ENCODE measurements at regions not wholly inside any gene's neighbourhood (a gene's known extent, or its start where the extent isn't known, plus 50 kb on each side); places are given as distances from the start of the nearest gene placed in this dataset.

GRCh38 chr14:29126865-29127264 is 360.3 kb downstream of the FOXG1 start:
- no peak for DNase-seq

GRCh38 chr14:29140016-29140415 is 373.4 kb downstream of the FOXG1 start:
- DNase-seq: no peak

DNA sequence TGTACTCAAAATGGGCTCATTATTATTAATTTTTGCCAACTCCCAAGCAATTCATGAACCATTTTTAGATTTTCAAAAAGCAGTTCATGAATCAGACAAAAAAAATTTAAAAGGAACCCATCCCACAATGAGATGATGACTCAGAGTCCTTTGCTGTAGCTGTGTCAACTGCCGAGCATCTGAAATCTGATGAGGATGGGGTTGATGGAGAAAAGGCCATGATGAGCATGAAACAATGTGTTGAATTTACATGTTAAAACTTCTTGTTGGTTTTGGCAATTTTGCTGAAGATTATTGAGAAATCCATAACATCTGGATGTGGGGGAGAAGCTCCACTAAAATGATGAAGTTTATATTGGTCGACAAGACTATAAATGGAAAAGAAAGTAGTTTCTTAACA is 378.0 kb downstream of the FOXG1 start:
- no peak for DNase-seq

DNA sequence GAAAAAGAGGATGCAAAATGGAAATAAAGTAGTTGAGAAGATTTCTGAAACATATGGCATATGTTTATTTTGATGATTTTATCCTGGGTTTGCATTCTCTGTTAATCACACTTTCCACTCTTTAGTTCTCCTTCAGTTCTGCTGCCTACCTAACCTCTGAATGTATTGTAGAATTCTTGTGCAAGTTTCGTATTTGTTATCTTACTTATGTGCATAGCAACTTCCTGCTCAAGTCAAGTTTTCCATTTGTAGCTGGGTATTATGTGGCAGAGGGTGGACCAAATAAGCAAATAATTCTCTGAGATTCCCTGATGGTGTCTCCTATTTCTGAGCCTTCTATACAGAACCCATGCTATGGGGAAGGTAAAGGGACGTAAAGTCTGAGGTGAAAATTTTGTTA is 381.6 kb downstream of the FOXG1 start:
- no peak for DNase-seq

DNA sequence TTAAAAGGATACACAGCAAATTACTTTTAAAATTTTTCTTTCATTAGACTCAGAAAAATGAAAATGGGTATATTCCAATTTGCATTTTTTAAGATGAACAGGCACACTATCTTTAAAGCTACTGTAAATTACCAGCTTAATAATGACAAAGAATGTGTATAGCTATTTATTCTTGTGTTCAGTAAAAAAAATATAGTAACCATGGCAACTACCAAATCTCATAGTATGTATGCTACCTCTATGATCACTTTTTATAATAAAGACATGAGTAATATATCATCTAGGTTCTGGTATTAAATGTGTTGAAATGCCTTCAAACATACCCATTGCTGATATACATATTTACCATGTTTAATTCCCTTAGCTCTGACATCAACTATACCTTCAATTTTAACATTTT is 383.2 kb downstream of the FOXG1 start:
- DNase-seq: no peak

GRCh38 chr14:29150659-29151058 is 384.1 kb downstream of the FOXG1 start:
- DNase-seq: no peak

GRCh38 chr14:29156096-29156495 is 389.5 kb downstream of the FOXG1 start:
- DNase-seq: no peak

DNA sequence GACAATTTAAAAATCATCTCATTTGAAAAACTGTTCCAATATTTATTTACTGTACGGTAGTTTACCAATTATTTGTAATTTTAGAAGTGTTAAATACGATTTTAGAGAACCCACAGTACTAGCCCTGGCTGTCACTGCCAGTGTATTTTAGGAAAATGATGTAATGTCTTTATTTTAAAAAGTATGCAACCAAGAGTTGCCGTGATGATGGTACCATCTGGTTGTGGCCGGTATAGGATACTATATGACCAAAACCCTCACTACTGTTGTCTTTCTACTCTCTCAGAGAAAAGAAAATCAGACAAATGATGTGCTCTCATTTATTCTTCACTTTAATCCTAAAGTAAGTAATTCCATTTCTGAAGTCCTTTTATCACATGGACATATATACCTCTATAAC is 395.0 kb downstream of the FOXG1 start:
- no peak for DNase-seq

DNA sequence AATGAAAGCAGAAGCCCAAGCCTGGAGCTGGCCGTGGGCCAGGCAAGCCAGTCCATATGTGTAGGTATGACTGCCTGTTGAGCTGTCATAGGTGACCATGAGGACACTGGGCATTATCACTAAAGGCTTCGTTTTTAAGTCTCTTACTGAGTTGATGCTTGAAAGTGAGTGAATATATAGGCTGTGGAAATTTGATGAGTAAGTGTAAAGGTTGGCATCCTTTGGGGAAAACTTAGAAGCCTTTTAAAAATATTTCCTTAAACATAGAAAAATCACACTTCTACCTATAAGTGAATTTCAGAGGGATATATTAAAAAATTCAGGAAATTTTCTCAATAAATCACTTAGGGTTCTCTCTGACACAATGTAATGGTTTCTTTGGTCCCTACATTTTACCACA is 396.5 kb downstream of the FOXG1 start:
- DNase-seq: no peak

GRCh38 chr14:29165431-29165830 is 398.8 kb downstream of the FOXG1 start:
- no peak for DNase-seq

DNA sequence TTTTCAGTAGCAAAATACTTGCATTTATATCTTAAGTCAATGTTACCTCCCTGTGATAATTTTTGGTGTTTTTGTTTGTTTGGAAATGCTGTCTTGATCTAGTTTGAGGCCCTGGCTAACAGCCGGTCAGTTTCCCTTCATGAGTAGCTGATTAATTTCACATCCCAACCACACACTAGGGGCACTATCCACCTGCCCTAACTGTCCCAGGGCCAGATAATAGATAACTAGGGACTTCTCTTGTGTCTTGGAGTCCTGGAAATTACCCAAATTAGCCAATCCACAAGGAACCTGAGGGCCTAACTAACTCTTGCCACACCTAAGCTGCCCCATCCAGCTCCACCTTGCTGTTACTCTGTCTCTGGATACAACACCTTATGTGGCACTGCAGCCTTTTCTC is 399.9 kb downstream of the FOXG1 start:
- no peak for DNase-seq

GRCh38 chr14:29168149-29168548 is 401.6 kb downstream of the FOXG1 start:
- DNase-seq: no peak

DNA sequence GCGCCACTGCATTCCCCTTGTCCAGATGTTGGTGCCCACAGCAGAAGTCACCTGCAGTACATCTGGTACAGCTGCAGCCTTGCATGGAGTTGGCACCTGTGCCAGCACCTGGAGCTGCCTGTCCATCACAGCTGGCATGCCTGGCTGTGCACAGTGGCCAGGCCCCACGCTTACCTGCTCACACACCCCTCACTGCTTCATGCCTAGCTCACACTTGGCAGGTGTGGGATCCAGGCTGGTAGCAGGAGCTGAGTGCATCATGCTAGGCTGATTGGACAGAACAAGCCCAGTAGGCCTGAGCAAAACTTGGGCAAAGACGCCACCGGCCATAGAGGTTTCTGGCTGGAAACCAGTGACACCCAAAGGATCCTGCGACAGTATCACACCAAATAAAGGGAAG is 402.8 kb downstream of the FOXG1 start:
- no peak for DNase-seq

GRCh38 chr14:29175706-29176105 is 409.1 kb downstream of the FOXG1 start:
- DNase-seq: no peak

DNA sequence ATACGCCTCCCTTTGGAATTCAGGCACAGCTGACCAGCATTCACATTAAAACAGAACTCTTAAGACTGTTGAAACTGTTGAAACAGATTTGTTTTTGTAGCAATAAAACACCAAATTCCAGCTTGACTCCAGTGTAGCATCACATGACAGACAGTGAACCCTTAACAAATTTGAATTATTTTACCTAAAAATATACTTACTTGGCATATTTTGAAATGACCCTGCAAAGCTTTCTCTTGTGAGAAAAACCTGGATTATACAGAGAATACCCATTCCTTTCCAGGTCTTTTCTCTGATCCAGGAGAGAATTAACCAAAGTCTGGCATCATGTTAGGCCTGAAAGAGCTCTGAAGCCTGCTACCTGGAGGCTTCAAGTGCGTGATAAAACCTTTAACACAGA is 410.3 kb downstream of the FOXG1 start:
- no peak for DNase-seq

GRCh38 chr14:29178971-29179370 is 412.4 kb downstream of the FOXG1 start:
- DNase-seq: no peak

GRCh38 chr14:29191092-29191491 is 424.5 kb downstream of the FOXG1 start:
- DNase-seq: no peak

DNA sequence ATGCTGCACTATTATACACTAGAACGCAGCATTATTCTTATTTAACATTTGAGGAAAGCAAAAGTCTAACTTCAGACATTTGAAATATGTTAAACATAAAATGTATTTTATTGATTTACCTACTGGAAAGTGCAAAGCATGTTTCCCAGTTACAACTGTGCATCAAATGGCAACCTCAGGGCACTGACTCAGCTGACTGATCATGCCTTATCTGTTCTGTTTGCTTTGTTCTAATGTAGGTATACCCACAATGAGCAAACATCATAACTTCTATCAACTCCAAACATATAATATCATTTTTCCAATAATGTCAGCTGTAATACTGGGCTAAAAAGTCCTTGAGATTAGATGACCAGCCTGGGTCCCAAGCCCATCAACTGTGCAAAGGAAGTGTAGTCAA is 431.0 kb downstream of the FOXG1 start:
- no peak for DNase-seq

- no peak for DNase-seq
Measured at GRCh38 chr14:29205658-29206057, 439.1 kb downstream of the FOXG1 start.

DNA sequence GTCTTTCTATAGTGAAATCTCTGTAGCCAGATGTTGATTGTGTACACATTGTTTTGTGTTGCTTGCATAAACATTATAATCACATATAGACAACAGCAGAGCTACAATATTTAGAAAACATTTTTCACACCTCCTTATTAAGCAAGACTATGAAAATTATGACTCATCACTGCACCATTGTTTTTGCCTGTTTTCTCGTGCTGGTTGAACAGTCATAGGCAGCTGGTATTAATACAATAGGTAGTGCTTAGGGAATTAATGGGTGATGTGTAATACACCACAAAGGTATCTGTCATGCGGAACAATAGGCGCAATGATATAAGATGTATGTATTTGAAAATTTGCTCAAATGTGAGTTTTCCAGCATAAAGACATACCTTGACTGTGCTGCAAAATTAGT is 449.3 kb downstream of the FOXG1 start:
- DNase-seq: peak; percentile 65

DNA sequence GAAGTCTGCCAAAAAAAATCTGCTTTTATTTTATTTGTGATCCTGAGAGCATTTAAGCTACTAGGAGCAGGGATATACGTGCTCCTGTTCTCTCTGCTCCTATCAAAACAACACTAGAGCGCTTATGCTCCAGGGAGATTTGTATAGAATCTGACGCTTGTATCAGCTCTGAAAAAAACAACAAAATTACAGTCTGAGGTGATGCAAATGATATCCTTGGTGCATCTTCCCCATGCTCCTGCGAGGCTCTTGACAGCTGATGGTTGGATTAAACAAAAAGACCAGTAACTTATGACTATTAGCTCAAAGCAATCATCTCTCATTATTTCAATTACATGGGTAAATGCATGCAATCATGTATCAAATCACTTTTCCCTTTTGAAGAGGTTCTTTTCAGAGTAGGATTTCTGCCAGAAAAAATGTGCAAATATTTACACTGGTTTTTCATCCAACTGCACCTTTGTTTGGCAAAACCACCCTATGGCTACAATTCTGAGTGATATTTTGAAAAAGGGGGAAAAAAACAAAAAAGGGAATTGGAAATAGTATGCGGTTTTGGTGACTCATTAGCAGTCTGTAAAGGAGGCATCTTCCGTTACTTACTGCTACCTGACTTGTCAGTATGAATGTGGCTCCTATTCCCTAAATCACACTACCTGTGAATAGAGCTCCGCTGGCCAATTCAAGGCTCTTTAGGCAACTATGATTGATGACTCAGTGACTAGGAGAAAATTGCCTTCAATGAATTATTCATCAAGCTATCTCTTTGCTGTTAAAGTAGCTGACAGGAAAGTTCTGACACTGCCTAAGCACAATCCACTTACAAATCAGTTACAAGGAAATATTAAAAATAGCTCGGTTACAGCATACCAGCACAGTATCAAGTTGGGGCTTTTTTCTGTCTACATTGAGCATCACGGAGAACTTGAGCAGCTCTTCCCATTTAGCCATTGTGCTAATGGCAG is 450.0 kb downstream of the FOXG1 start:
- peak; percentile 6 for DNase-seq

DNA sequence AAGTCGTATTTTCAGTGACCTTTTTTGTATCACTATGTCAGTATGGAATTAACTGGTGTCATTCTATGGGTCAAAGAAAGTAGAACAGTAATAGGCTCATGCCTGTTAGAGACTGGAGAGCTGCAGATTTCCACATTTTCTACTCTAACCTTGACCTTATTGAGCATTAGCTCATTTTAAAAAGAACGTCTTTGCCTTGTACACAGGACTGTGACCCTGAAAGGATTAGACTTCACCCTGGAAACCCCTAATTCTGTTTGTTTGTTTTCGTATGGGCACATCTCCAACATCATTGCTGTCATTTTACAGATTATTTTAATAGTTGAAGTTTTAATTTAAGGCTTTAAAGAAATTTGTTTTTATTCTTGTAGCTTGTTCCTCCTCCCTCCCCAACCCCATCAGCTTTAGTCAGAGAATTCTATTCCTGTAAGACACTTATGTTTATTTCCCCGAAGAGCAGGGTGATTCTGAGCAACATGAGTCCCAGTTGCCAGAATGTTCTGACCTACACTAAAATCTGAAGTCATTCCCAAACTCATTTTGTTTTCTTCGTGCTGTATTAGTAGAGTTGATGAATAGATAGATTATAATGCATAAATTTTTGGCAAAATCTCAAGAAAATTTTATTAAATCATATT is 451.3 kb downstream of the FOXG1 start:
- DNase-seq: no peak

DNA sequence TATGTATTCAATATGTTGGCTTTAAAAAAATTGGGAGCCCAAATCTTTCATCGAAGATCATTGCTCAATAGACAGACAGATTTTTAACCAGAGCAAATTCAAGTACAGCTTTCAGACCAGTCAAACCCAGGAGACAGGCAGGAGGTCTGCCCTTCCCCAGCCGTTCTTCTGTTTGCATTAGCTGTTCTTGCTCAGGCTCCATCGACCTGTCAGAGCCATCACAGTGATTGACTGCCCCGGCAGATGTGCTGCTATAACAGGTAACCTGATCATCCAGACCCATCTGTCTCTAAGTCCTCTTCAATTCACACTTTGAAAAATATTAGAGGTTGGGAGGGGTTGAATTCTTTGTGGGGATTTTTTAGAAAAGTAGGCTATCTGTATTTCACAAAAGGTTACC is 453.5 kb downstream of the FOXG1 start:
- no peak for DNase-seq

GRCh38 chr14:29220566-29220965 is 454.0 kb downstream of the FOXG1 start:
- no peak for DNase-seq

DNA sequence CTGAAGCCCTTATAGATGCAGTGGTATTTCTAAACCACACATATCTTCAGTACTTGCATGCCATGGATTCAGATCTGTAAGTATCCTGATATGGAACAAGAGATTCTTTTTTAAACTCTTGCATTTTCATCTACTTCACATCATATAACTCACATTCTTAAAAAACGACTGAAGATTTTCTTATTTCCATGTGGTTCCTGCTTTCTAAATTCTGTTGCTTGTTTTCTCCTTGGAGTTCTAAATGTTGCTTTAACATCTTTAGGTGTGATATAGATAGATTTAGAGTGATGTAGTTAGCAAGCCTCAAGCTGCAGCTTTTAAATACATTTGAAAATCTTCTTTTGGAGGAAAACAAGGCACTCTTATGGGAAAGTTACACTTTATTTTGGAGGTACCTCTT is 455.4 kb downstream of the FOXG1 start:
- DNase-seq: no peak

Measured in kidney glomerular epithelial cell (primary cell).